HCT116 (cell line): ENCODE measurements at regions not wholly inside any gene's neighbourhood (a gene's known extent, or its start where the extent isn't known, plus 50 kb on each side); places are given as distances from the start of the nearest gene placed in this dataset.

Source experiments
- ATAC-seq: fragments of 200-7000 bp; cut with Tn5 transposase; 2 replicates; pipeline ENCODE4 v1.9.1; 2020; ENCODE audit warnings: mild to moderate bottlenecking, moderate library complexity
- BruUV-seq: library from RNA; stranded (reverse); fragments of 400-500 nt; replicated peaks from 2 replicates; lab custom pipeline; 2021; lab: Mats Ljungman, UMichigan
- CTCF ChIA-PET: fragments of 300-600 bp; sonication (Branson Sonifier 250); formaldehyde crosslinking; loops from one replicate; lab custom pipeline; 2021; ENCODE audit warnings: antibody characterized with exemption; lab: Charles Lee
- POLR2A ChIA-PET: fragments of 300-600, 350-600 bp; sonication (Branson Sonifier 250); formaldehyde crosslinking; loops from one replicate; lab custom pipeline; 2021; ENCODE audit warnings: antibody characterized with exemption; lab: Charles Lee
- RAD21 ChIA-PET, 2 experiments: fragments of 300-600 bp; sonication (Branson Sonifier 250); formaldehyde crosslinking; loops; one replicate each; lab custom pipeline; 2023; ENCODE audit warnings: low total read pairs in 2 of 2; ENCODE audit not compliant: uncharacterized antibody in 2 of 2, unreplicated experiment in 2 of 2, low non-redundant PET in 1 of 2; lab: Charles Lee
- DNase-seq: peaks from one replicate; pipeline ENCODE4 v3.0.0-alpha.2; 2010; ENCODE audit warnings: low read depth, low spot score
- H2AFZ ChIP-seq: fragments of 200-600 bp; shearing (Covaris generic), sonication (generic); 2 replicates; pipeline ENCODE4 v1.6.1; 2017; ENCODE audit warnings: low read depth, mixed run types, mixed read lengths, antibody characterized with exemption, low read length; ENCODE audit not compliant: poor library complexity, severe bottlenecking
- H3K27ac ChIP-seq: 2 replicates; pipeline ENCODE4 v1.5.1; 2012; ENCODE audit warnings: low read depth, low read length
- H3K27me3 ChIP-seq: fragments of 200-600 bp; sonication (generic); 2 replicates; pipeline ENCODE4 v1.6.1; 2016; ENCODE audit warnings: mixed run types, low read length, mixed read lengths; ENCODE audit not compliant: insufficient read depth
- H3K36me3 ChIP-seq, 2 experiments: fragments of 200-500 bp in 1 of 2; fragments of 200-600 bp in 1 of 2; sonication (Bioruptor generic) in 1 of 2; sonication (generic) in 1 of 2; 2 replicates each; pipeline versions ENCODE4 v1.5.1 to v1.6.1; 2014 to 2016; ENCODE audit warnings: low read length in 2 of 2, inconsistent platforms in 1 of 2, mixed read lengths in 1 of 2, mixed run types in 1 of 2; ENCODE audit not compliant: insufficient read depth in 2 of 2, control insufficient read depth in 1 of 2
- H3K4me1 ChIP-seq, 2 experiments: fragments of 200-600 bp in 1 of 2; sonication (generic) in 1 of 2; 2 replicates each; pipeline versions ENCODE4 v1.5.1 to v1.6.1; 2012 to 2017; ENCODE audit warnings: low read length in 2 of 2, inconsistent platforms in 1 of 2, mild to moderate bottlenecking in 1 of 2, mixed read lengths in 1 of 2, mixed run types in 1 of 2, moderate library complexity in 1 of 2; ENCODE audit not compliant: insufficient read depth in 2 of 2, control insufficient read depth in 1 of 2
- H3K4me2 ChIP-seq: fragments of 200-600 bp; sonication (generic); 2 replicates; pipeline ENCODE4 v1.6.1; 2017; ENCODE audit warnings: mixed run types, low read length, mixed read lengths
- H3K4me3 ChIP-seq, 2 experiments: fragments of 200-600 bp in 1 of 2; sonication (generic) in 1 of 2; replicated peaks in 1 of 2; 2 replicates each; pipeline ENCODE4 v1.5.1; 2011 to 2016; ENCODE audit warnings: low read length in 2 of 2, control low read depth in 1 of 2, low read depth in 1 of 2, mild to moderate bottlenecking in 1 of 2, mixed read lengths in 1 of 2, mixed run types in 1 of 2
- H3K79me2 ChIP-seq: fragments of 200-600 bp; sonication (generic); 2 replicates; pipeline ENCODE4 v1.6.1; 2017; ENCODE audit warnings: mild to moderate bottlenecking, mixed run types, low read length, moderate library complexity, mixed read lengths; ENCODE audit not compliant: insufficient read depth
- H3K9ac ChIP-seq: fragments of 200-600 bp; sonication (generic); 2 replicates; pipeline ENCODE4 v1.6.1; 2016; ENCODE audit warnings: low read length, mixed read lengths
- H3K9me2 ChIP-seq: fragments of 200-600 bp; sonication (generic), shearing (Covaris generic); 2 replicates; pipeline ENCODE4 v1.6.1; 2017; ENCODE audit warnings: mixed run types, mild to moderate bottlenecking, moderate library complexity; ENCODE audit not compliant: insufficient read depth
- H3K9me3 ChIP-seq, 2 experiments: fragments of 200-500 bp in 1 of 2; fragments of 200-600 bp in 1 of 2; sonication (Bioruptor generic) in 1 of 2; sonication (generic) in 1 of 2; 2 replicates each; pipeline ENCODE4 v1.6.1; 2014 to 2017; ENCODE audit warnings: low read length in 2 of 2, mixed read lengths in 2 of 2, inconsistent platforms in 1 of 2, low read depth in 1 of 2, mild to moderate bottlenecking in 1 of 2, mixed run types in 1 of 2, moderate library complexity in 1 of 2; ENCODE audit not compliant: control insufficient read depth in 1 of 2, insufficient read depth in 1 of 2
- H4K20me1 ChIP-seq: fragments of 200-600 bp; sonication (generic), shearing (Covaris generic); 2 replicates; pipeline ENCODE4 v1.6.1; 2017; ENCODE audit warnings: mixed run types, mild to moderate bottlenecking, moderate library complexity; ENCODE audit not compliant: insufficient read depth
- EGR1 ChIP-seq: IDR thresholded peaks from 2 replicates; pipeline ENCODE4 v1.6.1; 2012; ENCODE audit warnings: low read depth
- EZH2 ChIP-seq: fragments of 200-600 bp; sonication (generic); IDR thresholded peaks from 2 replicates; pipeline ENCODE4 v1.6.1; 2017; ENCODE audit warnings: antibody characterized with exemption, mixed run types
- POLR2A ChIP-seq: IDR thresholded peaks from 2 replicates; pipeline ENCODE4 v1.7.0; 2011; ENCODE audit warnings: borderline replicate concordance; ENCODE audit not compliant: insufficient read depth, insufficient read length; ENCODE audit errors: extremely low read depth
- POLR2AphosphoS5 ChIP-seq: IDR thresholded peaks from 2 replicates; pipeline ENCODE4 v1.6.1; 2011; ENCODE audit warnings: mild to moderate bottlenecking, low read depth, low read length, moderate library complexity
- RAD21 ChIP-seq: IDR thresholded peaks from 2 replicates; pipeline ENCODE4 v1.6.1; 2012; ENCODE audit warnings: low read depth, mild to moderate bottlenecking
- SIN3A ChIP-seq: IDR thresholded peaks from 2 replicates; pipeline ENCODE4 v1.6.1; 2012; ENCODE audit warnings: low read depth
- SRF ChIP-seq: IDR thresholded peaks from 2 replicates; pipeline ENCODE4 v1.6.1; 2012; ENCODE audit warnings: low read depth
- TCF7L2 ChIP-seq: IDR thresholded peaks from 2 replicates; pipeline ENCODE4 v1.7.0; 2011; ENCODE audit warnings: borderline replicate concordance, inconsistent platforms; ENCODE audit not compliant: insufficient read depth, insufficient read length; ENCODE audit errors: extremely low read depth
- YY1 ChIP-seq: IDR thresholded peaks from 2 replicates; pipeline ENCODE4 v1.6.1; 2011; ENCODE audit warnings: low read length, low read depth, moderate library complexity, mild to moderate bottlenecking; ENCODE audit not compliant: insufficient replicate concordance; ENCODE audit errors: extremely low read depth
- ZFX ChIP-seq: fragments of 450-650 bp; IDR thresholded peaks from 2 replicates; pipeline ENCODE4 v1.6.1; 2017
- ZNF274 ChIP-seq: fragments of 200-500 bp; sonication (Bioruptor generic); IDR thresholded peaks from 2 replicates; pipeline ENCODE4 v1.6.1; 2014; ENCODE audit warnings: mild to moderate bottlenecking, low read depth, low read length, inconsistent platforms
- intact Hi-C: fragments of 100-400 bp; cut with micrococcal nuclease; formaldehyde crosslinking; loops from 2 replicates; pipeline ENCODE4 v1.10.0; 2022

DNA sequence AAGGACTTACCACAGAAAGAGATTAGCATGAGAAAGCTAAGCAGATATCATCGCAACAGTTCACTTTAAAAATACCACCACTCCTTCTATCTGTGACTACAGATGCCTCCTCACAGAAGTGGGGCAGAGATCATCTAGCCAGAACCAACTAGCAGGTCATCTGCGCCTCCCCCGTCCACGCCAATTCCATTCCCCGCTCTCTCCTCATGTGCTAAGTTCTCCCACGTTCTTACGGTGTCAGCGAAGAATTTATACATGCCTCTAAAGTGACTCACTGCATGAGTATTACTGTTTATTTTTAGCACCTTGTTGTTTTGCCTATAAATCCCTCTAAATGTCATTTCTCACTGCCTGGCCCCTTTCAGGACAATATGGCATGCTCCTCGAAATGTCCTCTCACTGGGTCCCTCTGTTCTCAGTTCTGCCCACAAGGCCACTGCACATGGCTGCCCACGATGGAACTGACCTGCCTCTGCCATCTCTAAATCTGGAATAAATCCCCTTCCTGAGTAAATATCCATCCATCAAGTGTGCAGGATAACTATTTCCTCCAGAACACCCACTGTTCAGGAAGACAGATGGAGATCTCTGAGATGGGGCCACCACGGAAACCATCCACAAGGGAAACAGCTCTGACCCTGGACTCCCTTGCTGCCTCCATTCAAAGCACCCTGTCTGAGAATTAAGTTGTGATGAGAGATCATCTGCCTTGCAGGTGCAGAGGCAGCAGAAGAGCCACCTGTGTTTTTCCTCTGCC lies 137.7 kb downstream of the IRS1 start (continued):
- TF ChIP-seq YY1: peak; percentile 77

- RAD21 ChIA-PET: no interaction called here
- ATAC-seq: 0 out of 2 replicates have a peak, but pooled peaks have one; percentile 3
Measured at GRCh38 chr2:226660526-226660925, 139.1 kb downstream of the IRS1 start.

DNA sequence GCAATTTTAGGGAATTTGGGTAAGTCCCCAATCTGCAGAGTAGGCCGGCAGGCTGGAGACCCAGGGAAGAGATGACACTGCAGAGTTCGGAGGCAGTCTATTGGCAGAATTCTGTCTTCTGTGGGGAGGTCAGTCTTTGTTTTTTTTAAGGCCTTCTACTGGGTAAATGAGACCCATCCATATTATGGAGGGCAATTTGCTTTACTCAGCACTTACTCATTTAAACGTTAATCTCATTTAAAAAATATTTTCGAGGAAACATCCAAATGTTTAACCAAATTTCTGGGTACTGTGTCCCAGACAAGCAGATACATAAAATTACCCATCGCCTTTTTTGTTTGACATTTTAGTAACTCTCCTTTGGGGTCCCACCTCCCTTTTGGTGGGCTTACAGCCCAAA lies 139.5 kb downstream of the IRS1 start:
- ChIA-PET CTCF (no interaction called here), RAD21 (no interaction called here), POLR2A (interaction anchor here (1.2 to 2.4 kb wide), 5 partner anchors 8 to 602 kb away, joined by 3 to 10 read pairs (median 4); no protein-coding TSS in a partner anchor)
- Histone ChIP-seq H3K27ac (peak overlapping the region; percentile 98), H3K9ac (peak overlapping the region; percentile 68), H3K9me2 (no peaks in the 10 kb centered on the region), H4K20me1 (no peaks in the 10 kb centered on the region), H3K27me3 (no peaks in the 10 kb centered on the region), H3K36me3 (0 out of 4 replicates have a peak, but pooled peaks cover 0 to 7% of the 10 kb centered on the region in 2 experiments), H3K79me2 (peaks cover 74% of the 10 kb centered on the region), H3K9me3 (no peaks in the 10 kb centered on the region), H3K4me2 (peak overlapping the region; percentile 70), H3K4me3 (peak overlapping the region in 1 of 2 experiments; percentile 16; a peak in 1 of 4 replicates), H2AFZ (no peak overlapping the region), H3K4me1 (peaks cover 92 to 99% of the 10 kb centered on the region in 2 experiments)
- no peak; the same call in 1 of the 2 replicates for ATAC-seq
- no TSS peak for BruUV-seq
- TF ChIP-seq ZFX: no peak
- 0 out of 2 replicates have a peak, but pooled peaks have one; percentile 8 for TF ChIP-seq POLR2AphosphoS5
- intact Hi-C loops: no loop called here
- DNase-seq: no peak

More at GRCh38 chr2:226660526-226660925, 139.1 kb downstream of the IRS1 start:
- no TSS peak for BruUV-seq
- Histone ChIP-seq H3K4me1 (peaks cover 96 to 99% of the 10 kb centered on the region in 2 experiments), H4K20me1 (no peaks in the 10 kb centered on the region), H3K4me3 (peak overlapping the region in 1 of 2 experiments; percentile 16; a peak in 2 of 4 replicates), H3K4me2 (peak overlapping the region; percentile 70), H3K9me2 (no peaks in the 10 kb centered on the region), H3K27ac (peak overlapping the region; percentile 98), H3K9ac (peak overlapping the region; percentile 68), H2AFZ (no peak overlapping the region), H3K36me3 (0 out of 4 replicates have a peak, but pooled peaks cover 0 to 7% of the 10 kb centered on the region in 2 experiments), H3K27me3 (no peaks in the 10 kb centered on the region), H3K79me2 (peaks cover 70% of the 10 kb centered on the region), H3K9me3 (no peaks in the 10 kb centered on the region)
- ChIA-PET POLR2A (interaction anchor here (1.2 to 2.4 kb wide), 6 partner anchors 8 to 602 kb away, joined by 3 to 10 read pairs (median 4); no protein-coding TSS in a partner anchor), CTCF (no interaction called here)
- no peak for DNase-seq
- intact Hi-C loops: no loop called here
- TF ChIP-seq EZH2 (no peak), EGR1 (no peak), SIN3A (no peak), ZFX (no peak), POLR2A (peak; percentile 17), POLR2AphosphoS5 (peak; percentile 78), TCF7L2 (peak; percentile 76), SRF (no peak), RAD21 (no peak), ZNF274 (no peak)
